ENCODE measurements at regions not wholly inside any gene's neighbourhood (a gene's known extent, or its start where the extent isn't known, plus 50 kb on each side); places are given as distances from the start of the nearest gene placed in this dataset.

GRCh38 chr20:19956976-19957375 is 60.2 kb upstream of the NAA20 start:
- TF ChIP-seq ARNTL (CRISPR knock-in tag; IDR thresholded peaks at IDR 0.05; ENCODE audit: borderline replicate concordance, low read depth) (no peak), CSRNP3 (CRISPR knock-in tag; IDR thresholded peaks at IDR 0.05) (no peak), ZC3H10 (CRISPR knock-in tag; IDR thresholded peaks at IDR 0.05) (no peak), ZFP3 (CRISPR knock-in tag; IDR thresholded peaks at IDR 0.05) (no peak), ZNF70 (CRISPR knock-in tag; IDR thresholded peaks at IDR 0.05) (no peak), ZNF565 (CRISPR knock-in tag; conservative IDR thresholded peaks at IDR 0.05; ENCODE audit: low read depth) (no peak)
- no peak for ATAC-seq

- no peak for ATAC-seq
- TF ChIP-seq ZFP30 (CRISPR knock-in tag; IDR thresholded peaks at IDR 0.05), result no peak
- TF ChIP-seq GLIS3 (CRISPR knock-in tag; IDR thresholded peaks at IDR 0.05), result no peak
- TF ChIP-seq ISL1 (CRISPR knock-in tag; IDR thresholded peaks at IDR 0.05), result no peak
- no peak for TF ChIP-seq SNAI2 (CRISPR knock-in tag; IDR thresholded peaks at IDR 0.05)
- no peak for TF ChIP-seq POU6F1 (CRISPR knock-in tag; IDR thresholded peaks at IDR 0.05; ENCODE audit: borderline replicate concordance, low read depth)
- no peak for TF ChIP-seq BACH2 (CRISPR knock-in tag; IDR thresholded peaks at IDR 0.05; ENCODE audit: borderline replicate concordance)
- no peak for TF ChIP-seq RARB (CRISPR knock-in tag; IDR thresholded peaks at IDR 0.05)
- TF ChIP-seq ZNF70 (CRISPR knock-in tag; IDR thresholded peaks at IDR 0.05), result no peak
- TF ChIP-seq OSR1 (CRISPR knock-in tag; IDR thresholded peaks at IDR 0.05), result no peak
- no peak for TF ChIP-seq TOX (CRISPR knock-in tag; IDR thresholded peaks at IDR 0.05; ENCODE audit: borderline replicate concordance)
- TF ChIP-seq CSRNP3 (CRISPR knock-in tag; IDR thresholded peaks at IDR 0.05), result no peak
These were observed 58.9 kb upstream of the NAA20 start for GRCh38 chr20:19958219-19958618.

- no peak for TF ChIP-seq ARNTL (CRISPR knock-in tag; IDR thresholded peaks at IDR 0.05; ENCODE audit: borderline replicate concordance, low read depth)
- no peak for TF ChIP-seq ISL1 (CRISPR knock-in tag; IDR thresholded peaks at IDR 0.05)
- no peak for TF ChIP-seq GLIS3 (CRISPR knock-in tag; IDR thresholded peaks at IDR 0.05)
- TF ChIP-seq ZNF8 (CRISPR knock-in tag; IDR thresholded peaks at IDR 0.05), result no peak
- no peak for TF ChIP-seq PATZ1 (CRISPR knock-in tag; IDR thresholded peaks at IDR 0.05; ENCODE audit: borderline replicate concordance)
- no peak for TF ChIP-seq TSHZ2 (CRISPR knock-in tag; IDR thresholded peaks at IDR 0.05)
- no peak for TF ChIP-seq CSDC2 (CRISPR knock-in tag; IDR thresholded peaks at IDR 0.05)
- no peak for TF ChIP-seq ZC3H10 (CRISPR knock-in tag; IDR thresholded peaks at IDR 0.05)
- no peak for TF ChIP-seq ZNF70 (CRISPR knock-in tag; IDR thresholded peaks at IDR 0.05)
- TF ChIP-seq ZFP30 (CRISPR knock-in tag; IDR thresholded peaks at IDR 0.05), result no peak
- TF ChIP-seq OSR1 (CRISPR knock-in tag; IDR thresholded peaks at IDR 0.05), result no peak
- TF ChIP-seq RARB (CRISPR knock-in tag; IDR thresholded peaks at IDR 0.05), result no peak
- no peak for TF ChIP-seq TOX (CRISPR knock-in tag; IDR thresholded peaks at IDR 0.05; ENCODE audit: borderline replicate concordance)
- no peak for TF ChIP-seq POU6F1 (CRISPR knock-in tag; IDR thresholded peaks at IDR 0.05; ENCODE audit: borderline replicate concordance, low read depth)
- ATAC-seq, result no peak
These were observed 58.2 kb upstream of the NAA20 start for GRCh38 chr20:19958928-19959327.
